ENCODE measurements at regions not wholly inside any gene's neighbourhood (a gene's known extent, or its start where the extent isn't known, plus 50 kb on each side); places are given as distances from the start of the nearest gene placed in this dataset.

DNA sequence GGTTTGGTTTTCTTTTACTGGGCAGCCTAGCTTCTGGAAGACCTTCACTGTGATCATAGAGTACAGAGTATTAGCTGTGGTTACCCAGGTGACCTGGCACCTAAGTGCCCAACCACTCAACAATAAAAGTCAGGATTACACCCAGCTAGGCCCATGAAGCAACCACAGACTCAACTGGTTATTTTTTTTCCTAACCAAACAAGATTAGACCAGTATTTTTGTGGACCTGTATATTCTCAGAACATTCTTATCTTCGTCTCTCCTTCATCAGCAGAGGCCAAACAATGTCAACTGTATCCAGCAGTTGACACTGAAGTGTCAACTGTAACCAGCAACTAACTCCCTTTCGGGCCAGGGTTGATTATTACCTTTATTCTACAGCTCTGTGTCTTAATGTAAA is 289.2 kb upstream of the SLC39A10 start:
- no peak overlapping the region for H3K9ac ChIP-seq (replicated peaks; ENCODE audit: extremely low read depth, insufficient read depth, low read length)
- FAIRE-seq, result no peak
- H3K27me3 ChIP-seq (ENCODE audit: control insufficient read depth in 2 of 2, insufficient read depth in 2 of 2, low read length in 2 of 2), result no peaks in the 10 kb centered on the region
- peaks cover 10% of the 10 kb centered on the region for H3K4me1 ChIP-seq (ENCODE audit: control insufficient read depth, extremely low read depth, insufficient read depth, low read length)
- H3K9me3 ChIP-seq (replicated peaks; ENCODE audit: control insufficient read depth, insufficient read depth, low read length), result no peaks in the 10 kb centered on the region
- TF ChIP-seq FOS (IDR thresholded peaks at IDR 0.05; ENCODE audit: borderline replicate concordance, insufficient read depth, low read length) (no peak), POLR2AphosphoS5 (IDR thresholded peaks at IDR 0.05; ENCODE audit: insufficient read depth, low read depth, low read length) (no peak), POLR2A (IDR thresholded peaks at IDR 0.05; ENCODE audit: low read depth, low read length) (no peak), EZH2 (IDR thresholded peaks at IDR 0.05; ENCODE audit: borderline replicate concordance, low read depth, low read length, severe bottlenecking) (no peak), MYC (IDR thresholded peaks at IDR 0.05; ENCODE audit: low read depth, low read length) (no peak), GATA2 (IDR thresholded peaks at IDR 0.05; ENCODE audit: insufficient read depth, insufficient read length, low read depth, low read length) (no peak), JUN (IDR thresholded peaks at IDR 0.05; ENCODE audit: borderline replicate concordance, insufficient read depth, insufficient read length, low read depth) (no peak)
- TF ChIP-seq, protein P1, sequence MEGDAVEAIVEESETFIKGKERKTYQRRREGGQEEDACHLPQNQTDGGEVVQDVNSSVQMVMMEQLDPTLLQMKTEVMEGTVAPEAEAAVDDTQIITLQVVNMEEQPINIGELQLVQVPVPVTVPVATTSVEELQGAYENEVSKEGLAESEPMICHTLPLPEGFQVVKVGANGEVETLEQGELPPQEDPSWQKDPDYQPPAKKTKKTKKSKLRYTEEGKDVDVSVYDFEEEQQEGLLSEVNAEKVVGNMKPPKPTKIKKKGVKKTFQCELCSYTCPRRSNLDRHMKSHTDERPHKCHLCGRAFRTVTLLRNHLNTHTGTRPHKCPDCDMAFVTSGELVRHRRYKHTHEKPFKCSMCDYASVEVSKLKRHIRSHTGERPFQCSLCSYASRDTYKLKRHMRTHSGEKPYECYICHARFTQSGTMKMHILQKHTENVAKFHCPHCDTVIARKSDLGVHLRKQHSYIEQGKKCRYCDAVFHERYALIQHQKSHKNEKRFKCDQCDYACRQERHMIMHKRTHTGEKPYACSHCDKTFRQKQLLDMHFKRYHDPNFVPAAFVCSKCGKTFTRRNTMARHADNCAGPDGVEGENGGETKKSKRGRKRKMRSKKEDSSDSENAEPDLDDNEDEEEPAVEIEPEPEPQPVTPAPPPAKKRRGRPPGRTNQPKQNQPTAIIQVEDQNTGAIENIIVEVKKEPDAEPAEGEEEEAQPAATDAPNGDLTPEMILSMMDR (IDR thresholded peaks at IDR 0.05; ENCODE audit: extremely low read depth in 1 of 2, insufficient read depth in 1 of 2, low read depth in 1 of 2, low read length in 2 of 2), result no peak
- TF ChIP-seq, protein P2, sequence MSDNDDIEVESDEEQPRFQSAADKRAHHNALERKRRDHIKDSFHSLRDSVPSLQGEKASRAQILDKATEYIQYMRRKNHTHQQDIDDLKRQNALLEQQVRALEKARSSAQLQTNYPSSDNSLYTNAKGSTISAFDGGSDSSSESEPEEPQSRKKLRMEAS (IDR thresholded peaks at IDR 0.05; ENCODE audit: insufficient read depth, insufficient read length), result no peak
- dilution Hi-C loops (cut with MboI; ENCODE audit: extremely low pct_ligation_motif_present, low sequenced_read_pairs) (no loop called here), intact Hi-C loops (cut with micrococcal nuclease) (no loop called here)
- H2AFZ ChIP-seq (ENCODE audit: low read depth, low read length), result no peak overlapping the region
- no peak overlapping the region for H3K27ac ChIP-seq (ENCODE audit: insufficient read depth, low read depth, low read length)
- no peaks in the 10 kb centered on the region for H4K20me1 ChIP-seq (replicated peaks; ENCODE audit: control insufficient read depth, extremely low read depth, insufficient read depth, low read length)
- H3K36me3 ChIP-seq (ENCODE audit: control insufficient read depth in 2 of 2, extremely low read depth in 1 of 2, insufficient read depth in 2 of 2, low read length in 2 of 2), result no peaks in the 10 kb centered on the region
- CTCF ChIA-PET, result no interaction called here
- DNase-seq (ENCODE audit: low read depth, low spot score), result no peak
- H3K79me2 ChIP-seq (ENCODE audit: control insufficient read depth, insufficient read depth, low read length), result no peaks in the 10 kb centered on the region
- BruUV-seq (replicated peaks), result no TSS peak
- no peak overlapping the region for H3K4me2 ChIP-seq (ENCODE audit: insufficient read depth, low read length)
- H3K4me3 ChIP-seq (replicated peaks in 1 of 3; ENCODE audit: insufficient read depth in 1 of 3, low read depth in 1 of 3, low read length in 3 of 3), result no peak overlapping the region
- H3K9me1 ChIP-seq (replicated peaks; ENCODE audit: control insufficient read depth, extremely low read depth, insufficient read depth, low read length), result no peaks in the 10 kb centered on the region
- POLR2A ChIA-PET, result no interaction called here

Data from endothelial cell of umbilical vein (primary cell).